ENCODE measurements at regions not wholly inside any gene's neighbourhood (a gene's known extent, or its start where the extent isn't known, plus 50 kb on each side); places are given as distances from the start of the nearest gene placed in this dataset.

GRCh38 chr3:5788496-5788895 is 601.0 kb downstream of the EDEM1 start:
- TF ChIP-seq RCOR1 (IDR thresholded peaks at IDR 0.05; ENCODE audit: low read depth, low read length), result no peak
- no peak for TF ChIP-seq CTCF (IDR thresholded peaks at IDR 0.05)
- no peak for TF ChIP-seq REST (IDR thresholded peaks at IDR 0.05)
- TF ChIP-seq SREBF2 (IDR thresholded peaks at IDR 0.05), result no peak
- TF ChIP-seq POLR2A (IDR thresholded peaks at IDR 0.05; ENCODE audit: low read length), result no peak
- no peak for TF ChIP-seq MYC (IDR thresholded peaks at IDR 0.05; ENCODE audit: borderline replicate concordance, low read length)
- TF ChIP-seq MAFK (IDR thresholded peaks at IDR 0.05; ENCODE audit: partially characterized antibody), result no peak
- TF ChIP-seq RARB (CRISPR knock-in tag; IDR thresholded peaks at IDR 0.05), result no peak
- TF ChIP-seq HES2 (IDR thresholded peaks at IDR 0.05), result no peak
- no peak for TF ChIP-seq EP300 (IDR thresholded peaks at IDR 0.05)
- TF ChIP-seq ZSCAN20 (CRISPR knock-in tag; IDR thresholded peaks at IDR 0.05), result no peak
- no peak for TF ChIP-seq MAX (IDR thresholded peaks at IDR 0.05)
- TF ChIP-seq RNF2 (IDR thresholded peaks at IDR 0.05; ENCODE audit: borderline replicate concordance, low read depth), result no peak

Data from A549 (cell line).